ENCODE measurements at regions not wholly inside any gene's neighbourhood (a gene's known extent, or its start where the extent isn't known, plus 50 kb on each side); places are given as distances from the start of the nearest gene placed in this dataset.
A peak's percentile ranks its signal among the peaks of the same experiment; 100 is the strongest.

- Histone ChIP-seq H3K36me3 (ENCODE audit: insufficient read depth, low read length) (no peaks in the 10 kb centered on the region), H2AFZ (ENCODE audit: low read depth, low read length) (no peak overlapping the region), H3F3A (ENCODE audit: insufficient read depth, low read length, poor library complexity, severe bottlenecking) (no peaks in the 10 kb centered on the region), H3K79me2 (replicated peaks; ENCODE audit: insufficient read depth, low read length) (no peaks in the 10 kb centered on the region), H3K9me3 (ENCODE audit: low read length) (no peaks in the 10 kb centered on the region), H4K20me1 (ENCODE audit: insufficient read depth) (no peaks in the 10 kb centered on the region), H3K4me2 (ENCODE audit: low read length) (no peak overlapping the region), H3K4me3 (ENCODE audit: low read length) (no peak overlapping the region), H3K9ac (ENCODE audit: low read length) (no peak overlapping the region), H3K27me3 (ENCODE audit: insufficient read depth, low read depth, low read length) (no peaks in the 10 kb centered on the region), H3K9me2 (ENCODE audit: insufficient read depth, low read length) (no peaks in the 10 kb centered on the region), H3K27ac (ENCODE audit: low read length) (no peak overlapping the region)
- TF ChIP-seq SMC3 (conservative IDR thresholded peaks at IDR 0.05; ENCODE audit: poor library complexity) (no peak), POLR2AphosphoS5 (IDR thresholded peaks at IDR 0.05) (peak; percentile 41), EP300 (conservative IDR thresholded peaks at IDR 0.05; ENCODE audit: poor library complexity, severe bottlenecking) (peak; percentile 72)
Observed at GRCh38 chr14:26385310-26385709, 212.5 kb downstream of the NOVA1 start.

DNA sequence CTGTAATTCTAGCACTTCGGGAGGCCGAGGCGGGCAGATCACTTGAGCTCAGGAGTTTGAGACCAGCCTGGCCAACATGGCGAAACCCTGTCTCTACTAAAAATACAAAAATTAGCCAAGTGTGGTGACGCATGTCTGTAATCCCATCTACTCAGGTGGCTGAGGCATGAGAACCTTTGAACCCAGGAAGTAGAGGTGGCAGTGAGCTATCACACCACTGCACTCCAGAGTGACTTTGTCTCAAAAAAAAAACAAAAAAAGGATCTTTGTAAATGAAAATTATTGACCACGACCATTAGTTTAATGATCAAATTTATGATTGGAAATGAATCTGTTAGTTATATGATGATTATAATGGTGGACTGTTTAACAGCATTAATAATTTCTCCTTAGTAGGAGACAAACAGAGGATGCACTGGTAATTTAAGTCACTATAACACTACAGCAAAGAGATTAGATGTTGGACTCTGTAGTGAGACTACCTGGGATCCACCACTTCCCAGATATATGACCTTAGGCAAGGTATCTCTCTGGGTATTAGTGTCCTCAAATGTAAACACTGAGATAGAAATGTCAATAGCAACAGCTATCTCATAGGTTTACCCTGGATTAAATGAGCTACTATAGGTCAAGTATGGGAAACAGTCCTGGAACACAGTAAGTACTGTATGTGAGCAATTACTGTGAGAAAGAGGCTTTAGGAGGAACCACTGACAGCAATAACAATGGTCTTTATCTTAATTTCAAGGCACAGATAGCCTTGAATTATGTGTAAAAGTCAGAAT, 214.7 kb downstream of the NOVA1 start:
- no peak overlapping the region for H3K9ac ChIP-seq (ENCODE audit: low read length)
- H3K27me3 ChIP-seq (ENCODE audit: insufficient read depth, low read depth, low read length): no peaks in the 10 kb centered on the region
- no peak overlapping the region for H3K27ac ChIP-seq (ENCODE audit: low read length)
- H4K20me1 ChIP-seq (ENCODE audit: insufficient read depth): no peaks in the 10 kb centered on the region
- TF ChIP-seq SMC3 (conservative IDR thresholded peaks at IDR 0.05; ENCODE audit: poor library complexity): no peak
- no peak for TF ChIP-seq EP300 (conservative IDR thresholded peaks at IDR 0.05; ENCODE audit: poor library complexity, severe bottlenecking)
- TF ChIP-seq REST (IDR thresholded peaks at IDR 0.05; ENCODE audit: borderline replicate concordance): no peak
- TF ChIP-seq MXI1 (conservative IDR thresholded peaks at IDR 0.05; ENCODE audit: poor library complexity, severe bottlenecking): no peak
- no peak for TF ChIP-seq POLR2AphosphoS5 (IDR thresholded peaks at IDR 0.05)
- no peak for TF ChIP-seq TAF1 (IDR thresholded peaks at IDR 0.05; ENCODE audit: low read depth)
- no peak for TF ChIP-seq CTCF (IDR thresholded peaks at IDR 0.05; ENCODE audit: poor library complexity, severe bottlenecking)
- TF ChIP-seq RAD21 (conservative IDR thresholded peaks at IDR 0.05): no peak
- TF ChIP-seq EZH2 (IDR thresholded peaks at IDR 0.05; ENCODE audit: borderline replicate concordance, insufficient read depth, low read length, poor library complexity, severe bottlenecking): no peak
- no peaks in the 10 kb centered on the region for H3K79me2 ChIP-seq (replicated peaks; ENCODE audit: insufficient read depth, low read length)
- no peak overlapping the region for H2AFZ ChIP-seq (ENCODE audit: low read depth, low read length)
- H3F3A ChIP-seq (ENCODE audit: insufficient read depth, low read length, poor library complexity, severe bottlenecking): no peaks in the 10 kb centered on the region
- no peak overlapping the region for H3K4me3 ChIP-seq (ENCODE audit: low read length)
- no peak overlapping the region for H3K4me2 ChIP-seq (ENCODE audit: low read length)
- H3K9me2 ChIP-seq (ENCODE audit: insufficient read depth, low read length): no peaks in the 10 kb centered on the region
- no peaks in the 10 kb centered on the region for H3K9me3 ChIP-seq (ENCODE audit: low read length)
- H3K36me3 ChIP-seq (ENCODE audit: insufficient read depth, low read length): no peaks in the 10 kb centered on the region

All from neural cell (in vitro differentiated cells).